Astrocyte (in vitro differentiated cells and primary cell): ENCODE measurements at regions not wholly inside any gene's neighbourhood (a gene's known extent, or its start where the extent isn't known, plus 50 kb on each side); places are given as distances from the start of the nearest gene placed in this dataset.

ENCODE experiments used
- DNase-seq: peaks from one replicate; pipeline ENCODE4 v3.0.0-alpha.2; 2010; ENCODE audit warnings: low read depth
- FAIRE-seq: peaks from 2 replicates; lab custom pipeline; 2011; peaks lifted over from hg19 to GRCh38; lab: Jason Lieb, UNC
- H2AFZ ChIP-seq: 2 replicates; pipeline ENCODE4 v1.6.0; 2012; ENCODE audit warnings: low read depth, low read length, inconsistent platforms
- H3K27ac ChIP-seq: 2 replicates; pipeline ENCODE4 v1.5.1; 2011; ENCODE audit warnings: low read depth, low read length, inconsistent platforms
- H3K27me3 ChIP-seq: 2 replicates; pipeline ENCODE4 v1.6.0; 2011; ENCODE audit warnings: low read length, inconsistent platforms; ENCODE audit not compliant: insufficient read depth
- H3K36me3 ChIP-seq: 2 replicates; pipeline ENCODE4 v1.5.1; 2011; ENCODE audit warnings: low read length, inconsistent platforms; ENCODE audit not compliant: insufficient read depth
- H3K4me1 ChIP-seq: 2 replicates; pipeline ENCODE4 v1.5.1; 2011; ENCODE audit warnings: low read length, inconsistent platforms; ENCODE audit not compliant: insufficient read depth
- H3K4me2 ChIP-seq: 2 replicates; pipeline ENCODE4 v1.6.0; 2012; ENCODE audit warnings: low read length, inconsistent platforms
- H3K4me3 ChIP-seq: 2 replicates; pipeline ENCODE4 v1.5.1; 2011; ENCODE audit warnings: low read depth, mild to moderate bottlenecking, low read length, inconsistent platforms; ENCODE audit not compliant: insufficient read depth
- H3K79me2 ChIP-seq: 2 replicates; pipeline ENCODE4 v1.6.0; 2012; ENCODE audit warnings: mild to moderate bottlenecking, low read length, inconsistent platforms; ENCODE audit not compliant: insufficient read depth
- H3K9ac ChIP-seq: 2 replicates; pipeline ENCODE4 v1.6.0; 2012; ENCODE audit warnings: mild to moderate bottlenecking, low read length, inconsistent platforms
- H3K9me3 ChIP-seq: 2 replicates; pipeline ENCODE4 v1.5.1; 2012; ENCODE audit warnings: low read depth, mild to moderate bottlenecking, low read length, inconsistent platforms; ENCODE audit not compliant: insufficient read depth
- H4K20me1 ChIP-seq: 2 replicates; pipeline ENCODE4 v1.6.0; 2012; ENCODE audit warnings: low read length, inconsistent platforms; ENCODE audit not compliant: insufficient read depth
- H3K27ac Mint-ChIP-seq: one replicate; pipeline ENCODE4 v1.8.0; 2021; ENCODE audit warnings: mild to moderate bottlenecking, mixed read lengths; ENCODE audit not compliant: unreplicated experiment
- H3K27me3 Mint-ChIP-seq: one replicate; pipeline ENCODE4 v1.8.0; 2021; ENCODE audit warnings: low read depth, mixed read lengths; ENCODE audit not compliant: unreplicated experiment
- H3K36me3 Mint-ChIP-seq: one replicate; pipeline ENCODE4 v1.8.0; 2021; ENCODE audit warnings: low read depth, mixed read lengths; ENCODE audit not compliant: unreplicated experiment
- H3K4me1 Mint-ChIP-seq: one replicate; pipeline ENCODE4 v1.8.0; 2021; ENCODE audit warnings: low read depth, mixed read lengths; ENCODE audit not compliant: unreplicated experiment
- H3K4me3 Mint-ChIP-seq: one replicate; pipeline ENCODE4 v1.8.0; 2021; ENCODE audit warnings: mild to moderate bottlenecking, moderate library complexity, mixed read lengths; ENCODE audit not compliant: unreplicated experiment
- H3K9me3 Mint-ChIP-seq: one replicate; pipeline ENCODE4 v1.8.0; 2021; ENCODE audit warnings: mild to moderate bottlenecking, mixed read lengths; ENCODE audit not compliant: unreplicated experiment
- EZH2 ChIP-seq: IDR thresholded peaks from 2 replicates; pipeline ENCODE4 v1.6.1; 2012; ENCODE audit warnings: mild to moderate bottlenecking, low read length, inconsistent platforms; ENCODE audit not compliant: insufficient read depth
- TF ChIP-seq, protein P1 (sequence below): IDR thresholded peaks from 2 replicates; pipeline ENCODE4 v1.5.1; 2011; ENCODE audit warnings: low read depth, mild to moderate bottlenecking, inconsistent platforms, low read length, moderate library complexity; ENCODE audit not compliant: insufficient read depth

DNA sequence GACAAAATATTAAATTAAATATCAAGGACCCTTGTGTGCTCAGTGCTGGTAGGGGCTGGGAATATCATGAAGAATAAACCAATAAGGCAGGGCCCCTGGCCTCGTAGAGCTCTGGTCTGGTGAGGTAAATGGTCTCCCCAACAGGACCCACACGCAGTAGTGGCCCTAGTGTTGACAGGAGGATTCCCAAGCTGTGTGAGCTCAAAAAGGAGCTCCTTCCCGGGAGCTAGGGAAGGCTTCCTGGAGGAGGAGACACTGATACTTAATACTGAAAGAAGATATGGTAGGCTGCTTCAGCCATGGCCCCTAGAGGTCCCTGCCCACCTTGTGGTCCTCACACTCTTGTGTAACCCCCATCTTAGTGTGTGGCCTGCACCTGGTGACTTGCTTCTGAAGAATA lies 209.1 kb downstream of the NFATC2 start:
- no peaks in the 10 kb centered on the region for H3K27me3 Mint-ChIP-seq
- no peak for DNase-seq
- Histone ChIP-seq H3K4me1 (peaks cover 28% of the 10 kb centered on the region), H3K27me3 (no peaks in the 10 kb centered on the region), H2AFZ (no peak overlapping the region), H3K27ac (peak overlapping the region; percentile 99), H3K4me2 (no peak overlapping the region), H3K9ac (peak overlapping the region; percentile 74), H4K20me1 (no peaks in the 10 kb centered on the region), H3K79me2 (no peaks in the 10 kb centered on the region), H3K9me3 (no peaks in the 10 kb centered on the region), H3K36me3 (no peaks in the 10 kb centered on the region), H3K4me3 (no peak overlapping the region)
- no peak for TF ChIP-seq EZH2
- TF ChIP-seq, protein P1, sequence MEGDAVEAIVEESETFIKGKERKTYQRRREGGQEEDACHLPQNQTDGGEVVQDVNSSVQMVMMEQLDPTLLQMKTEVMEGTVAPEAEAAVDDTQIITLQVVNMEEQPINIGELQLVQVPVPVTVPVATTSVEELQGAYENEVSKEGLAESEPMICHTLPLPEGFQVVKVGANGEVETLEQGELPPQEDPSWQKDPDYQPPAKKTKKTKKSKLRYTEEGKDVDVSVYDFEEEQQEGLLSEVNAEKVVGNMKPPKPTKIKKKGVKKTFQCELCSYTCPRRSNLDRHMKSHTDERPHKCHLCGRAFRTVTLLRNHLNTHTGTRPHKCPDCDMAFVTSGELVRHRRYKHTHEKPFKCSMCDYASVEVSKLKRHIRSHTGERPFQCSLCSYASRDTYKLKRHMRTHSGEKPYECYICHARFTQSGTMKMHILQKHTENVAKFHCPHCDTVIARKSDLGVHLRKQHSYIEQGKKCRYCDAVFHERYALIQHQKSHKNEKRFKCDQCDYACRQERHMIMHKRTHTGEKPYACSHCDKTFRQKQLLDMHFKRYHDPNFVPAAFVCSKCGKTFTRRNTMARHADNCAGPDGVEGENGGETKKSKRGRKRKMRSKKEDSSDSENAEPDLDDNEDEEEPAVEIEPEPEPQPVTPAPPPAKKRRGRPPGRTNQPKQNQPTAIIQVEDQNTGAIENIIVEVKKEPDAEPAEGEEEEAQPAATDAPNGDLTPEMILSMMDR, result no peak
- H3K9me3 Mint-ChIP-seq, result peaks cover 15% of the 10 kb centered on the region
- peaks cover 5% of the 10 kb centered on the region for H3K36me3 Mint-ChIP-seq
- H3K4me3 Mint-ChIP-seq, result no peak overlapping the region
- peak overlapping the region; percentile 21 for H3K27ac Mint-ChIP-seq
- H3K4me1 Mint-ChIP-seq, result peaks cover 17% of the 10 kb centered on the region
- no peak for FAIRE-seq

DNA sequence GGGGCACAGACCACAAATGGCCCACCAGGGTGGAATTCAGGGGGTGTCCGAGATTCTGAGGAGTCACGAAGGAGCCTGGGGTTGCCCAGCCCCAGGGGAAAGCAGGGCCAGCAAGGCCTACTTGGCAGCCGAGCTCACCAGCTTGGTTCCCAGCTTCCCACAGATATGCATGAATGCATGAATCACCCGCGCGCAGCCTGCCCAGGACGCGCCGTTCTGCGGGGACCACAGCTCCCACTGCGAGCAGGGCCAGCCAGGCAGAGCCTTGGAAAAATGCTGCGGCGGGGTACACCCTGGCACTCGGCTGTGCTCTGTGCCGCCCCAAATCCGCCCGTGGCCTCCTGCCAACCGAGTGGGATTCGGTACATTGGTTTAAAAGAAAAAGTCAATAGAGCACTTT lies 211.0 kb downstream of the NFATC2 start:
- TF ChIP-seq EZH2, result no peak
- TF ChIP-seq, protein P1, result no peak
- Histone ChIP-seq H3K4me1 (peaks cover 33% of the 10 kb centered on the region), H4K20me1 (no peaks in the 10 kb centered on the region), H3K4me2 (no peak overlapping the region), H3K27ac (peak overlapping the region; percentile 87), H3K36me3 (no peaks in the 10 kb centered on the region), H3K4me3 (no peak overlapping the region), H3K27me3 (no peaks in the 10 kb centered on the region), H2AFZ (no peak overlapping the region), H3K9me3 (no peaks in the 10 kb centered on the region), H3K79me2 (no peaks in the 10 kb centered on the region), H3K9ac (peak overlapping the region; percentile 74)
- Mint-ChIP-seq H3K9me3 (peaks cover 19% of the 10 kb centered on the region), H3K4me1 (peaks cover 23% of the 10 kb centered on the region), H3K36me3 (peaks cover 5% of the 10 kb centered on the region), H3K27me3 (no peaks in the 10 kb centered on the region), H3K27ac (no peak overlapping the region), H3K4me3 (no peak overlapping the region)
- no peak for FAIRE-seq
- peak; percentile 97 for DNase-seq

DNA sequence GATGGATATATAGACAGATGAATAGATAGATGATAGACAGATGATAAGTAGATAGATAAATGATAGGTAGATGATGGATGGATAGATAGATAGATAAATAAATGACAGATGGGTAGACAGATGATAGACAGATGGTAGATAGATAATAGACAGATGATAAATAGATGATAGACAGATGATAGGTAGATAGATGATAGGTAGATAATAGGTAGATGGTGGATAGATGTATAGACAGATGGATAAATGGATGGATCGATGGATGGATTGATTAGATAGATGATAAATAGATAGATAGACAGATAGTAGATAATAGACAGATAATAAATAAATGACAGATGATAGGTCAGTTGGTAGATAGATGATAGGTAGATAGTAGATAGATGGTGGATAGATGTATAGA lies 212.7 kb downstream of the NFATC2 start:
- H3K4me2 ChIP-seq, result no peak overlapping the region
- H3K4me3 ChIP-seq, result no peak overlapping the region
- no peak overlapping the region for H3K27ac ChIP-seq
- H3K27me3 Mint-ChIP-seq, result no peaks in the 10 kb centered on the region
- no peak overlapping the region for H2AFZ ChIP-seq
- H3K27ac Mint-ChIP-seq, result no peak overlapping the region
- H3K79me2 ChIP-seq, result no peaks in the 10 kb centered on the region
- no peak for TF ChIP-seq EZH2
- TF ChIP-seq, protein P1, result no peak
- peaks cover 29% of the 10 kb centered on the region for H3K4me1 ChIP-seq
- no peak for FAIRE-seq
- no peaks in the 10 kb centered on the region for H3K36me3 ChIP-seq
- H4K20me1 ChIP-seq, result no peaks in the 10 kb centered on the region
- peaks cover 29% of the 10 kb centered on the region for H3K9me3 Mint-ChIP-seq
- peaks cover 7% of the 10 kb centered on the region for H3K36me3 Mint-ChIP-seq
- no peaks in the 10 kb centered on the region for H3K27me3 ChIP-seq
- no peak overlapping the region for H3K9ac ChIP-seq
- H3K4me3 Mint-ChIP-seq, result no peak overlapping the region
- no peak for DNase-seq
- peaks cover 14% of the 10 kb centered on the region for H3K4me1 Mint-ChIP-seq
- H3K9me3 ChIP-seq, result peaks cover 4% of the 10 kb centered on the region
